PFSK-1 (cell line): ENCODE measurements at regions not wholly inside any gene's neighbourhood (a gene's known extent, or its start where the extent isn't known, plus 50 kb on each side); places are given as distances from the start of the nearest gene placed in this dataset.

Experiments used
- FOXP2 ChIP-seq: optimal IDR thresholded peaks from 2 replicates; pipeline ENCODE3; 2011; ENCODE audit warnings: borderline replicate concordance, control low read depth, inconsistent platforms; ENCODE audit not compliant: insufficient read depth; ENCODE audit errors: extremely low read length, extremely low read depth
- POLR2AphosphoS5 ChIP-seq: IDR thresholded peaks from 2 replicates; pipeline ENCODE4 v1.6.1; 2012; ENCODE audit warnings: low read depth, mild to moderate bottlenecking, control low read depth, low read length, moderate library complexity
- REST ChIP-seq, 2 experiments: IDR thresholded peaks; 2 replicates each; pipeline versions ENCODE4 v1.6.1 to v1.8.0; 2011 to 2012; ENCODE audit warnings: low read depth in 2 of 2, low read length in 2 of 2, control low read depth in 1 of 2, inconsistent platforms in 1 of 2, mild to moderate bottlenecking in 1 of 2, moderate library complexity in 1 of 2; ENCODE audit not compliant: insufficient read depth in 1 of 2
- SIN3A ChIP-seq: IDR thresholded peaks from 2 replicates; pipeline ENCODE4 v1.6.1; 2012; ENCODE audit warnings: mild to moderate bottlenecking, low read length, moderate library complexity, borderline replicate concordance; ENCODE audit not compliant: insufficient read depth
- TAF1 ChIP-seq: IDR thresholded peaks from 2 replicates; pipeline ENCODE4 v1.6.1; 2012; ENCODE audit warnings: low read length, control low read depth, borderline replicate concordance; ENCODE audit not compliant: insufficient read depth

DNA sequence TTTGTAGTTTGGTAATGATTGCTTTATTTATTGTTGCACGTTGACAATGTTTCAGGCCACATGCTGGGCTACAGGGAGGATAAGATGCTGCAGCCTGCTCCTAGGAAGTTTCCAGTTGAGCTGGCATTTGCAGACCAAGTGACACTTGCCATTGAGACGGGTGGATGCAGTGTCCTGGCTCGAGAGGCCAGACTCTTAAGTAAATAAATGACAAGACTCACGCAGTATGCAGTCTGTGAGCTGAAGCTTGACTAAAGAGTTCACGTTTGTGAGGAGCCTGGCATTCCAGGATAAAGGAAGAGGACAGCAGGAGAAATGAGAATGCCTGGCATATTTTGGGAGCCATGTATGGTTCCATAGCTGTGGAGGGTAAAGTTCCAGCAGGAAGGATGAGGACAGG lies 105.8 kb downstream of the BAMBI start:
- TF ChIP-seq TAF1 (no peak), FOXP2 (no peak), SIN3A (no peak), REST (IDR thresholded peaks at IDR 0.05; ENCODE audit: insufficient read depth in 1 of 2, low read depth in 2 of 2, low read length in 2 of 2) (no peak), POLR2AphosphoS5 (no peak)

DNA sequence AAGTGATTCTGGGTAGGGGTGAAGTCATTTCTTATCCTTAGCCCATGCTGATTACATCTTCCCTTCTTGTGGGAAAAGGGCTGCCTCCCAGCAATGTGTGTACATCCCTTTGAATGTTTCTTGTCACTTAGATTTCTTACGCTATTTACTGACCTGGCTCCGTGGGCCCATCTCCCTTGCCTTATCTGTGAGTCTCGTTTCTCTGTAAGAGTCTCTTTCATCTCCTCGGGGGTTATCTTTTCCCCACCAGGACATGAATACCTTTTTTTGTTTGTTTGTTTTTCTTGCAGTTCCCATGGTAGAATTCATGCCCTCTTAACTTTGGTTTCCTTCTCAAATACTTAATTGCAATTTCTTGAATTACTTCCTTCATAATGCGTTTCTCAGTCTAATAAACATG lies 107.7 kb downstream of the BAMBI start:
- TF ChIP-seq POLR2AphosphoS5 = no peak
- TF ChIP-seq REST (IDR thresholded peaks at IDR 0.05; ENCODE audit: insufficient read depth in 1 of 2, low read depth in 2 of 2, low read length in 2 of 2) = no peak
- TF ChIP-seq TAF1 = no peak
- TF ChIP-seq SIN3A = no peak
- no peak for TF ChIP-seq FOXP2

DNA sequence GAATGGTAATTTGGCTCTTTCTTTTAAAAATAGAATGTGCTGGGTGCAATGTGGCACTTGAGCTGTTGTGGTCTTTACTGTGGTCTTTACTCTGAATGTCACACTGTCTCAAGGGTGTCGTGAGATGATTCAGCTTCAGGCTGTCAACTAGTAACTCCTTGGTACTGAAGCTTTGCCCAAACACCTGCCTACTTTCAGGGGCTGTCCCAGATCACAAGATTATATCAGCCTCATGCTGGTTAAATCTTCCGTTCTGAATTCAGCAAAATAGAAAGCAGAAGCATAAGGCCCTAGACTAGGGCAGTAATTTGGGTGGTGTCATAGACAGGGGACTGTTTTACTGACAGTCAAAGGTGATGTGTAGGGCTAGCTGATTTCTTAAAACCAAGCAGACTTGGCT lies 110.9 kb downstream of the BAMBI start:
- no peak for TF ChIP-seq SIN3A
- TF ChIP-seq TAF1 = no peak
- no peak for TF ChIP-seq FOXP2
- TF ChIP-seq POLR2AphosphoS5 = no peak
- TF ChIP-seq REST (IDR thresholded peaks at IDR 0.05; ENCODE audit: insufficient read depth in 1 of 2, low read depth in 2 of 2, low read length in 2 of 2) = no peak

DNA sequence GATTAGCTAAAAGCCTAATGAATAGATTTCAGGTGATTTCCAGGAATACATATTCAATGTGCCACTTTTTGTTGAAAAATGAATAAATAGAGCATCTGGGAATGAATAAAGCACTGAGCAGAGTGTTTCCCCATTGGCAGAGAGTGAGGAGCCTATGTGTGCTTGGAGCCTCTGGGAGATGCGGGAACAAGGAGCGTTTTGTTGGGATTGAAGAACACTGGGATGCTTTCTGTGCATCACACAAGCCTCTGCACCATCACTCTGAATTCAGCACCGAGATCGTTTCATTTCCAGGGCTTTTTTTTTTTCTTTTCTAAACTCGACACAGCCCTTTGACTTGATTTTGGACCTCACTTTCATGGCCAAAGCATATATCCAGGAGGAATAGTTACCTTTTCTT lies 111.4 kb downstream of the BAMBI start:
- no peak for TF ChIP-seq REST (IDR thresholded peaks at IDR 0.05; ENCODE audit: insufficient read depth in 1 of 2, low read depth in 2 of 2, low read length in 2 of 2)
- no peak for TF ChIP-seq POLR2AphosphoS5
- TF ChIP-seq SIN3A = no peak
- TF ChIP-seq TAF1 = no peak
- no peak for TF ChIP-seq FOXP2

DNA sequence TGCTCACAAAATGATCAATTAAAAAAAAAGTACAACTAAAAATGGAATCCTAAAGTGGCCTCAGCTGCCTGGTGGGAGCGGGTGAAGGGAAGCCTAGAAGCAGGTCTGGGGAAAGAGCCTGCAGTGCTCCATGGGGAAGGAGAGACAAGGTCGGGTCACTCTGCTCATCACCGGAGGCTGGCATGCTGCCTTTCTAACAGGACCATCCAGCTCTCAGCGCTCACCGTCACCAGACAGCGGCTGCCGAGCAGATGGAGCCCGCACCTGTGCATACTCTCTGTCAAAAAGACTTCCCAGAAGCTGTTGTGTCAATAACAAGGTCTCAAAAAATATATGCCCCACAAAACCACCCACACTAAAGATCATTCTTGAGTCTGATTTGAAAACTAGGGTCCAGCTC lies 112.8 kb downstream of the BAMBI start:
- no peak for TF ChIP-seq POLR2AphosphoS5
- TF ChIP-seq REST (IDR thresholded peaks at IDR 0.05; ENCODE audit: insufficient read depth in 1 of 2, low read depth in 2 of 2, low read length in 2 of 2) = no peak
- TF ChIP-seq FOXP2 = no peak
